OCI-LY7 (cell line): ENCODE measurements at regions not wholly inside any gene's neighbourhood (a gene's known extent, or its start where the extent isn't known, plus 50 kb on each side); places are given as distances from the start of the nearest gene placed in this dataset.

Experiments used
- EZH2phosphoT487 ChIP-seq: fragments of 200-600 bp; sonication (generic); IDR thresholded peaks from 2 replicates; pipeline ENCODE4 v1.6.1; 2018; ENCODE audit warnings: low read depth, borderline replicate concordance, mild to moderate bottlenecking, mixed run types, antibody characterized with exemption, low read length, moderate library complexity, mixed read lengths
- TF ChIP-seq, protein P1 (sequence below): fragments of 200-600 bp; sonication (generic); conservative IDR thresholded peaks from 2 replicates; pipeline ENCODE4 v1.5.1; 2014; ENCODE audit warnings: mild to moderate bottlenecking, antibody characterized with exemption, low read length, moderate library complexity, mixed read lengths

- TF ChIP-seq, protein P1, sequence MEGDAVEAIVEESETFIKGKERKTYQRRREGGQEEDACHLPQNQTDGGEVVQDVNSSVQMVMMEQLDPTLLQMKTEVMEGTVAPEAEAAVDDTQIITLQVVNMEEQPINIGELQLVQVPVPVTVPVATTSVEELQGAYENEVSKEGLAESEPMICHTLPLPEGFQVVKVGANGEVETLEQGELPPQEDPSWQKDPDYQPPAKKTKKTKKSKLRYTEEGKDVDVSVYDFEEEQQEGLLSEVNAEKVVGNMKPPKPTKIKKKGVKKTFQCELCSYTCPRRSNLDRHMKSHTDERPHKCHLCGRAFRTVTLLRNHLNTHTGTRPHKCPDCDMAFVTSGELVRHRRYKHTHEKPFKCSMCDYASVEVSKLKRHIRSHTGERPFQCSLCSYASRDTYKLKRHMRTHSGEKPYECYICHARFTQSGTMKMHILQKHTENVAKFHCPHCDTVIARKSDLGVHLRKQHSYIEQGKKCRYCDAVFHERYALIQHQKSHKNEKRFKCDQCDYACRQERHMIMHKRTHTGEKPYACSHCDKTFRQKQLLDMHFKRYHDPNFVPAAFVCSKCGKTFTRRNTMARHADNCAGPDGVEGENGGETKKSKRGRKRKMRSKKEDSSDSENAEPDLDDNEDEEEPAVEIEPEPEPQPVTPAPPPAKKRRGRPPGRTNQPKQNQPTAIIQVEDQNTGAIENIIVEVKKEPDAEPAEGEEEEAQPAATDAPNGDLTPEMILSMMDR, result no peak
- TF ChIP-seq EZH2phosphoT487, result no peak
Observed at GRCh38 chr10:131656009-131656408, 244.8 kb upstream of the PPP2R2D start.
